Stimulated activated CD8-positive, alpha-beta memory T cell treated with anti-CD3 and anti-CD28 coated beads, Interleukin-7, amount 100 ng/mL, for 4 hours (primary cell): ENCODE measurements at regions not wholly inside any gene's neighbourhood (a gene's known extent, or its start where the extent isn't known, plus 50 kb on each side); places are given as distances from the start of the nearest gene placed in this dataset.
"Not testable (repeated sequence)": the region's sequence is repeated elsewhere in the genome, so short reads cannot be mapped to it uniquely, and the experiment has no call there.

ENCODE experiments used
- DNase-seq, 2 donors: peaks; one replicate each; pipeline ENCODE4 v3.0.0-alpha.2; 2020; ENCODE audit warnings: low read depth in 2 of 2

DNA sequence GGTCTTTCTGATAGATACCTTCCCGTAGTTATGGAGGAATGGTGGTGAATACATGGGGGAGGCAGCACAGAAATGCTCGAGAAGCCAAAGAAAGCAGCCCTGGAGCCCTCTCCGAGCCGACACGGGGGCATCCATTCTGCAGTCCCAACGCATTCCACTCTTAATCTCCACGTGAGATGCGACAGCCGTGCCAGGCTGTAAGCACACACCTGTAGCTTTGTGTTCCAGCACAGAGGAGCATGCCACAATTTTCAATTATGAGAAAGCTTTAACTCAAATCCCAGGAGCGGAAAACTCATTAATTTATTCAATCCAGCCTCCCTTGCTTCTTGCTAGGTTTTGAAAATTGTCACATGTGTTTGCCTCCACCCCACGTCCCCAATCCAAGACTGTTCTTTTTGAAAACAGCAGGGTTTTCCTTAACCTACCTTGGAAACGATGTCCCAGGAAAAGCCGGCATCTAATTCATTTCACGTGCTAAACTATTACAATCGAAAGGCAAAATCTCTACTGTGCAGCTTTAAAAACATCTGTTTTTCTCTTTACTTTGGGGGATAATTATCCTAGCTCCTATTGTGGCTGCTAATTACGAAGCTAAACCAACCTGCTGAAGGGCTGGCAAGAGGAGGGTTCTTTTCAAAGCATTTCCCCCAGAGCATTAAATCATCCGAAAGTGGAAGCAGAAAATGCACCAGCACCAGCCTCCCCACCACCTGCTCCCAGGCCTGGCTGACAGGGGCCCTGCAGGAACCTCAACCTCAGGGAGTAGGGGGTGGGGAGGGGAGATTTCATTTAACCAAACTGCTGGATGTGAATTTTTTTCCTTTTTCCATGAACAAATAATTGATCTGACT lies 56.0 kb upstream of the CHST15 start:
- DNase-seq: no peak

- not testable (repeated sequence) for DNase-seq
Measured at GRCh38 chr10:124148509-124149188, 55.3 kb upstream of the CHST15 start.

- no peak for DNase-seq
Measured at GRCh38 chr10:124146483-124146882, 53.1 kb upstream of the CHST15 start.

DNA sequence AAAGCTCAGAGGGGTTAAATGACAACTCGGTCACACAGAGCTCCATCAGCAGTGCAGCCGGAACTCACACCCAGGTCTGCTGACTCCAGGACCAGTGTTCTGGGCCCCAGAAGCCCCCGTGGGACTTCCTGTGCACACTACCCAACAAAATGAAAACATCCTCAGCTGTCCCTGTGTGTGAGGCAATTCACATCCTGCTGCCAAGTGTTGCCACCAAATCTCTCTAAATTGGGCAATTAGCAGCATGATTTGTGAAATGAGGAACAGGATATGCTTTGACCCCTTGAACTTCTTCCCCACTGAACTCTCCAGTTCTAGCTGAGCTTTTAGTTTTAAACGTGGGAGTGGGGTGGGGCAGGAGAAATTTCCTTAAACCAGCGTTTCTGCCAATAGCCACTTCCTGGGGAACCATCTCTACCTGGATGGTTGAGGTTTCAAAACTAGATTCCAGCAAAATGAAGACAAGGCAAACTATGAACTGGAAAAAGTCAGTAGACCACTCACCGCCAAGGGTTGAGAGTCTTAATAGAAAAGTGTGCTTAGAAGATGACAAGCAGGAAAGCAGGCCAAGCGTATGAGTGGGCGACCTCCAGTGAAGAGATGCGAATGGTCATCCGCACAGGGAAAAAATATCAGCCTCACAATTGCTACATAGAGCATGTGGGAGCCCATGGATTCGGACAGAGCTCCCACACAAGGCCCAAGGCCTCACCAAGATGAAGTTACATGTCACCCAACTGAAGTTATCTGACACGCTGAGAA lies 51.9 kb upstream of the CHST15 start:
- DNase-seq: no peak

DNA sequence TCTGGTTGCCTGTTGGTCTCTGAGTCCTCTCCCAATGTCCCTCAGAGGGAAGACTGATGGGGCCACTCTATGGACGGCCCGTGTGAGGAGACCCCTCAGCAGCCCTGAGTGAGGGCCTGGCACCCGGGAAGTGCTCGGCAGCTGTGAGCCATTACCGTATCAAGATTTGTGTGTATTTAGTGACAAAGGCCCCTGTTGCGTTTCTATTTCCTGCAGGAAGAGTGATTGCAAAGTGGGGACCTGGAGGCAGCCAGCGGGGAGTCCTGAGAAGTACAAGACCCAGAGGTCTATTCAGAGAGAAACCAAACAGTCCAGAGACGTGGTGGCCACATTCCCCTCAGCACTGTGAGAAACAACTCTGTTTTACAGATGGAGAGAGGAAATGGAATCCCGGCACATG lies 51.1 kb upstream of the CHST15 start:
- DNase-seq: no peak

GRCh38 chr10:124143721-124144120 lies 50.3 kb upstream of the CHST15 start:
- DNase-seq: no peak
